Endometrium (tissue), 2 donors: ENCODE measurements at regions not wholly inside any gene's neighbourhood (a gene's known extent, or its start where the extent isn't known, plus 50 kb on each side); places are given as distances from the start of the nearest gene placed in this dataset.

Experiments used
- FAIRE-seq: peaks from 2 replicates; lab custom pipeline; 2012; peaks lifted over from hg19 to GRCh38; lab: Jason Lieb, UNC
- donor health status: control.
- donor health status: control.

GRCh38 chr12:30151831-30152230 is 368.1 kb upstream of the TMTC1 start:
- FAIRE-seq, result no peak

GRCh38 chr12:30146561-30146960 is 362.8 kb upstream of the TMTC1 start:
- no peak for FAIRE-seq

GRCh38 chr12:30145684-30146032 is 361.9 kb upstream of the TMTC1 start:
- no peak for FAIRE-seq

GRCh38 chr12:30144777-30145683 is 361.3 kb upstream of the TMTC1 start:
- FAIRE-seq, result no peak

GRCh38 chr12:30142301-30142700 is 358.6 kb upstream of the TMTC1 start:
- no peak for FAIRE-seq

- FAIRE-seq, result no peak
Measured at GRCh38 chr12:30138483-30138882, 354.7 kb upstream of the TMTC1 start.

GRCh38 chr12:30136696-30137095 is 353.0 kb upstream of the TMTC1 start:
- FAIRE-seq, result no peak

- FAIRE-seq, result no peak
Measured at GRCh38 chr12:30135776-30136175, 352.0 kb upstream of the TMTC1 start.

- FAIRE-seq, result no peak
Measured at GRCh38 chr12:30134229-30134628, 350.5 kb upstream of the TMTC1 start.

GRCh38 chr12:30126944-30127343 is 343.2 kb upstream of the TMTC1 start:
- FAIRE-seq, result no peak

GRCh38 chr12:30120522-30120921 is 336.8 kb upstream of the TMTC1 start:
- no peak for FAIRE-seq

- FAIRE-seq, result no peak
Measured at GRCh38 chr12:30117483-30117882, 333.7 kb upstream of the TMTC1 start.

GRCh38 chr12:30111719-30112118 is 328.0 kb upstream of the TMTC1 start:
- no peak for FAIRE-seq

GRCh38 chr12:30110958-30111586 is 327.3 kb upstream of the TMTC1 start:
- no peak for FAIRE-seq

GRCh38 chr12:30110498-30110897 is 326.8 kb upstream of the TMTC1 start:
- no peak for FAIRE-seq

GRCh38 chr12:30108666-30109065 is 324.9 kb upstream of the TMTC1 start:
- FAIRE-seq, result no peak

GRCh38 chr12:30106204-30106965 is 322.6 kb upstream of the TMTC1 start:
- FAIRE-seq, result no peak

- no peak for FAIRE-seq
Measured at GRCh38 chr12:30105505-30105904, 321.8 kb upstream of the TMTC1 start.

- FAIRE-seq, result no peak
Measured at GRCh38 chr12:30104971-30105370, 321.2 kb upstream of the TMTC1 start.

GRCh38 chr12:30100741-30101140 is 317.0 kb upstream of the TMTC1 start:
- no peak for FAIRE-seq

- no peak for FAIRE-seq
Measured at GRCh38 chr12:30098677-30099076, 314.9 kb upstream of the TMTC1 start.

- FAIRE-seq, result no peak
Measured at GRCh38 chr12:30095511-30095910, 311.8 kb upstream of the TMTC1 start.
